ENCODE measurements at regions not wholly inside any gene's neighbourhood (a gene's known extent, or its start where the extent isn't known, plus 50 kb on each side); places are given as distances from the start of the nearest gene placed in this dataset.

DNA sequence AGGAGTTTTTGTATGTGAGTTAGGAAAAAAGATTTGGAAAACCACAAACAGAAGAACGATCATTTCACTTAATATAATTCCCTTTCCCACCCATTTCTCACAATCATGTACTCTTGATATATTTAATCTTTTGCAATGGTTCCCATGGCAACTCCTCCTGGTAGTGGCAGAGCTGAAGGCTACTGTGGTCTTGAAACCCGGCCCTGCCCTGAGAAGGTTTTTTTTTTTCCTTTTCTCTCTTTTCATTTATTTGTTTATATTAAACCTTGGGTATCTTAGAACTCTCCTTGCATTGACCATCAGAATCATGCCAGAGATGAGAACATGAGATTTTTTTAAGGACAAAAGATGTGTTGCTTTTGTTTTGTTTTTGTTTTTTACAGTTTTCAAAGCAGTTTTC, 566.1 kb upstream of the NRP1 start:
- TF ChIP-seq, protein P1, sequence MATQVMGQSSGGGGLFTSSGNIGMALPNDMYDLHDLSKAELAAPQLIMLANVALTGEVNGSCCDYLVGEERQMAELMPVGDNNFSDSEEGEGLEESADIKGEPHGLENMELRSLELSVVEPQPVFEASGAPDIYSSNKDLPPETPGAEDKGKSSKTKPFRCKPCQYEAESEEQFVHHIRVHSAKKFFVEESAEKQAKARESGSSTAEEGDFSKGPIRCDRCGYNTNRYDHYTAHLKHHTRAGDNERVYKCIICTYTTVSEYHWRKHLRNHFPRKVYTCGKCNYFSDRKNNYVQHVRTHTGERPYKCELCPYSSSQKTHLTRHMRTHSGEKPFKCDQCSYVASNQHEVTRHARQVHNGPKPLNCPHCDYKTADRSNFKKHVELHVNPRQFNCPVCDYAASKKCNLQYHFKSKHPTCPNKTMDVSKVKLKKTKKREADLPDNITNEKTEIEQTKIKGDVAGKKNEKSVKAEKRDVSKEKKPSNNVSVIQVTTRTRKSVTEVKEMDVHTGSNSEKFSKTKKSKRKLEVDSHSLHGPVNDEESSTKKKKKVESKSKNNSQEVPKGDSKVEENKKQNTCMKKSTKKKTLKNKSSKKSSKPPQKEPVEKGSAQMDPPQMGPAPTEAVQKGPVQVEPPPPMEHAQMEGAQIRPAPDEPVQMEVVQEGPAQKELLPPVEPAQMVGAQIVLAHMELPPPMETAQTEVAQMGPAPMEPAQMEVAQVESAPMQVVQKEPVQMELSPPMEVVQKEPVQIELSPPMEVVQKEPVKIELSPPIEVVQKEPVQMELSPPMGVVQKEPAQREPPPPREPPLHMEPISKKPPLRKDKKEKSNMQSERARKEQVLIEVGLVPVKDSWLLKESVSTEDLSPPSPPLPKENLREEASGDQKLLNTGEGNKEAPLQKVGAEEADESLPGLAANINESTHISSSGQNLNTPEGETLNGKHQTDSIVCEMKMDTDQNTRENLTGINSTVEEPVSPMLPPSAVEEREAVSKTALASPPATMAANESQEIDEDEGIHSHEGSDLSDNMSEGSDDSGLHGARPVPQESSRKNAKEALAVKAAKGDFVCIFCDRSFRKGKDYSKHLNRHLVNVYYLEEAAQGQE (IDR thresholded peaks at IDR 0.05; ENCODE audit: insufficient replicate concordance, low read depth), result no peak
- TF ChIP-seq, protein P2, sequence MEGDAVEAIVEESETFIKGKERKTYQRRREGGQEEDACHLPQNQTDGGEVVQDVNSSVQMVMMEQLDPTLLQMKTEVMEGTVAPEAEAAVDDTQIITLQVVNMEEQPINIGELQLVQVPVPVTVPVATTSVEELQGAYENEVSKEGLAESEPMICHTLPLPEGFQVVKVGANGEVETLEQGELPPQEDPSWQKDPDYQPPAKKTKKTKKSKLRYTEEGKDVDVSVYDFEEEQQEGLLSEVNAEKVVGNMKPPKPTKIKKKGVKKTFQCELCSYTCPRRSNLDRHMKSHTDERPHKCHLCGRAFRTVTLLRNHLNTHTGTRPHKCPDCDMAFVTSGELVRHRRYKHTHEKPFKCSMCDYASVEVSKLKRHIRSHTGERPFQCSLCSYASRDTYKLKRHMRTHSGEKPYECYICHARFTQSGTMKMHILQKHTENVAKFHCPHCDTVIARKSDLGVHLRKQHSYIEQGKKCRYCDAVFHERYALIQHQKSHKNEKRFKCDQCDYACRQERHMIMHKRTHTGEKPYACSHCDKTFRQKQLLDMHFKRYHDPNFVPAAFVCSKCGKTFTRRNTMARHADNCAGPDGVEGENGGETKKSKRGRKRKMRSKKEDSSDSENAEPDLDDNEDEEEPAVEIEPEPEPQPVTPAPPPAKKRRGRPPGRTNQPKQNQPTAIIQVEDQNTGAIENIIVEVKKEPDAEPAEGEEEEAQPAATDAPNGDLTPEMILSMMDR (IDR thresholded peaks at IDR 0.05; ENCODE audit: insufficient read depth, low read length), result no peak

Measured in HL-60 (cell line).